ENCODE measurements at regions not wholly inside any gene's neighbourhood (a gene's known extent, or its start where the extent isn't known, plus 50 kb on each side); places are given as distances from the start of the nearest gene placed in this dataset.
"Not testable (repeated sequence)": the region's sequence is repeated elsewhere in the genome, so short reads cannot be mapped to it uniquely, and the experiment has no call there.

DNA sequence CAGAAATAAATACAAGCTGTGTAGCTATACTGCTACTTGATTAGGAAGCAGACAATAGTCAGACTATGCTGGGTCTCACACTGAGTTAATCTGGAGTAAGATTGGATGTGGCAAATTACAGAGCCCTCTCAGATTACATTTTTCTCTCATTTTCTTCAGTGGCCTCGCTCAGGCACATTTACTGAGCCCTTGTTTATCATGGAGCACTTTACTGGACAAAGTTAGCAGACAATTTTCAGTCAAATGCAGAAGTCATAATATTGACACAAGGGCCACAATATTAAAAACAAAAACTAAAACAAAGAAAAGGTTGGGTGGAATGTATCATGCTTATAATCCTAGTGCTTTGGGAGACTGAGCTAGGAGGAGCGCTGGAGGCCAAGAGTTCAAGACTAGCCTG lies 95.0 kb upstream of the MAP3K7 start:
- no peak overlapping the region for H3K4me3 ChIP-seq (ENCODE audit: low read length)
- no peaks in the 10 kb centered on the region for H3K36me3 ChIP-seq (ENCODE audit: control insufficient read depth, insufficient read depth, low read length)
- no peaks in the 10 kb centered on the region for H3K9me3 ChIP-seq (ENCODE audit: control insufficient read depth, insufficient read depth, low read length)
- no CpG with 5 or more reads among the region's 2 CpGs for WGBS (ENCODE audit: insufficient coverage, insufficient read length)
- no peaks in the 10 kb centered on the region for H3K4me1 ChIP-seq (ENCODE audit: control insufficient read depth, insufficient read depth, low read length)
- DNase-seq (ENCODE audit: low read depth, low spot score), result no peak
- no peaks in the 10 kb centered on the region for H3K27me3 ChIP-seq (ENCODE audit: control insufficient read depth, insufficient read depth, low read length)
- no peak overlapping the region for H3K27ac ChIP-seq (ENCODE audit: low read length)

DNA sequence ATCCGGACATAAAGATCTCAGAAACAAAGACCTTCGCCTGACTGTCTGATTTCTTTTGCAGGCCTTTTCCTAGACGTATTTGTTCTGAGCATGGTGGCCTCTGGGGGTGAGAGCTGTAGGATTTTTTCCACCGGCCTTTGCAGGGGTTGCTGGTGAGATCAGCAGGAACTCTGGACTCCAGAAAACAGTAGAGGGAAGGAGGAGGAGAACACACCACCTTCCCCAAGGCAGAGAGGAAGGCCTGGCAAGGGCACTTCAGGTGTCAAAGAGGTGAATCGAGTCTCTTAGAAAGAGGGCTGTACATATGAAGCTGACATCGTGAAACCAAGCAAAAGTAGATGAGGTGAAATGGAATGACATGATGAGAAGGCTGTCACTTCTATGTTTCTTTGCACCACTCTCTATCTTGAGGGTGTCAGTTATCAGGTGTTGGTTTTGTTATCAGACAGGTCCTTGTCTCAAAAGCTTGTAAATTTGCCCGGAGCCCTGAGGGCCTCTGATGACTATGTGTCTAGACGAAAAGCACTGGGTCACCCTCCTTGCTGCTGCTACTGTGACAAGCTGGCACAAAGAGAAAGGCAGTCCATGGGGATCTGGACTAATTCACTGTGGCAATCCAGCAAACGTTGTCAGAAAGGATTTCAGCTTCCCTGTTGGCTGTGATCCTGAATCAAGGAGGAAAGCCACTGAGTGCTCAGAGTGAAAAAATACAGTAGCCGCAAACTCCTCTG lies 91.3 kb upstream of the MAP3K7 start:
- DNase-seq (ENCODE audit: low read depth, low spot score), result no peak
- H3K4me3 ChIP-seq (ENCODE audit: low read length), result no peak overlapping the region
- no CpG with 5 or more reads among the region's 10 CpGs for WGBS (ENCODE audit: insufficient coverage, insufficient read length)
- no peaks in the 10 kb centered on the region for H3K27me3 ChIP-seq (ENCODE audit: control insufficient read depth, insufficient read depth, low read length)
- peaks cover 5% of the 10 kb centered on the region; the same call in 1 of the 2 replicates for H3K4me1 ChIP-seq (ENCODE audit: control insufficient read depth, insufficient read depth, low read length)
- H3K27ac ChIP-seq (ENCODE audit: low read length), result no peak overlapping the region
- H3K36me3 ChIP-seq (ENCODE audit: control insufficient read depth, insufficient read depth, low read length), result no peaks in the 10 kb centered on the region
- no peaks in the 10 kb centered on the region for H3K9me3 ChIP-seq (ENCODE audit: control insufficient read depth, insufficient read depth, low read length)

DNA sequence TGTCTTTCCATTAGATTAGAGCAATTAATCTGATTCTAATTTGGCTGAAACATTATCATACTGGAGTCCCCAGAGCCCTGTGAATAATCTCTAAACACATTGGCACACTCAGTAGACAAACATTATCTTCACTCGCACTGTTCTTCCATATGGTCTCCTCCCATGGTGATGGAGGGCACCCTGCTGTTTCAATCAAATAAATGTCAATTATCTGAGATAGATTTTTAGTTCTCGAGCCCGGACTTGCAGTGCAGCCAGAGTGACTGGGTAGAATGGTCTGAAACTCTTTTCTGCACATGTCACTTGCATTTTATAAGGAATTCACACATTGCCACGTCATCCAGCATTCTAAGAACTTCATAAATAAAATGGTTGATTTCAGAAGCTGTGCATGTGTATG lies 90.6 kb upstream of the MAP3K7 start:
- whole genome bisulfite sequencing (ENCODE audit: insufficient coverage, insufficient read length), result no CpG with 5 or more reads among the region's 4 CpGs
- H3K27me3 ChIP-seq (ENCODE audit: control insufficient read depth, insufficient read depth, low read length), result no peaks in the 10 kb centered on the region
- DNase-seq (ENCODE audit: low read depth, low spot score), result no peak

DNA sequence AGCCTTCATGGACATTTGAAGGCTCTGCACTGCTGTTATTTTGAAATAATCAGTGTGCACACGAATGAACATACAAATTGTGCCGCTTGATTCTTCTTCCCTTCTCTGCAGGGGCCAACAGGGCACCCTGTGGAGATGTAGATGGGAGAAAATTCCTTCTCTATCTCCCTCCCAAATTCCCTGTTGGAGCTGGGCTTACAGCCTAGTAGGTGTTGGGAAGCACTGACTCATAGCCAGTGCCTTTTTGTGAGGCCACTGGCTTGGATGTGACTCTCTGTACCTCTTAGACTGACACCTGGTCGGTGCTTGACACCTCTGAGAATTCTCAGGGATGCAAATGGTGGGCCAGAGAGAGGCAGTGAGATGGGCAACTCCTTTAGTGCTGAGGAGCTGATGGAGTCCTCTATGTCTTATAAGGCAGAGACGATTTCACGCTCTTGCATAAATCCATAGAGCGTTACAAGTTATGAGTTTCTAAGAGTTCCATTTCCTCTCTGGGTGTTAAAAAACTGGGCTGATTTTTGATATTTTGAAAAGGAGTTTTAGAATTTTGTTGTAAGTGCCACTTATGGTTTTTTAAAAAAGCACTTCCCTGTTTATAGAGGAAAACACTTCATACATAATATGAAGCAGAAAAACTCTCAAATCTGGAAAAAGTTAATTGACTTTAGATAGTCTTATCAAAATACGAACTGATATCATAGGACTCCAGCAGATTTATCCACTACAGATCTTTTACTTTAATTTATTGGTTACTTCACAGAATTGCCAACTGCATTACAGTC lies 89.8 kb upstream of the MAP3K7 start:
- Histone ChIP-seq H3K27me3 (ENCODE audit: control insufficient read depth, insufficient read depth, low read length) (no peaks in the 10 kb centered on the region), H3K27ac (ENCODE audit: low read length) (no peak overlapping the region), H3K36me3 (ENCODE audit: control insufficient read depth, insufficient read depth, low read length) (no peaks in the 10 kb centered on the region; the same call in 1 of the 2 replicates), H3K9me3 (ENCODE audit: control insufficient read depth, insufficient read depth, low read length) (no peaks in the 10 kb centered on the region), H3K4me3 (ENCODE audit: low read length) (no peak overlapping the region), H3K4me1 (ENCODE audit: control insufficient read depth, insufficient read depth, low read length) (peaks cover 5% of the 10 kb centered on the region; the same call in 1 of the 2 replicates)
- no CpG with 5 or more reads among the region's 7 CpGs for WGBS (ENCODE audit: insufficient coverage, insufficient read length)
- peak; percentile 70 for DNase-seq (ENCODE audit: low read depth, low spot score)

More for the DNA sequence above, 90.6 kb upstream of the MAP3K7 start:
- Histone ChIP-seq H3K4me3 (ENCODE audit: low read length) (no peak overlapping the region), H3K9me3 (ENCODE audit: control insufficient read depth, insufficient read depth, low read length) (no peaks in the 10 kb centered on the region), H3K36me3 (ENCODE audit: control insufficient read depth, insufficient read depth, low read length) (no peaks in the 10 kb centered on the region; the same call in 1 of the 2 replicates), H3K27ac (ENCODE audit: low read length) (no peak overlapping the region), H3K4me1 (ENCODE audit: control insufficient read depth, insufficient read depth, low read length) (peaks cover 5% of the 10 kb centered on the region; the same call in 1 of the 2 replicates)

DNA sequence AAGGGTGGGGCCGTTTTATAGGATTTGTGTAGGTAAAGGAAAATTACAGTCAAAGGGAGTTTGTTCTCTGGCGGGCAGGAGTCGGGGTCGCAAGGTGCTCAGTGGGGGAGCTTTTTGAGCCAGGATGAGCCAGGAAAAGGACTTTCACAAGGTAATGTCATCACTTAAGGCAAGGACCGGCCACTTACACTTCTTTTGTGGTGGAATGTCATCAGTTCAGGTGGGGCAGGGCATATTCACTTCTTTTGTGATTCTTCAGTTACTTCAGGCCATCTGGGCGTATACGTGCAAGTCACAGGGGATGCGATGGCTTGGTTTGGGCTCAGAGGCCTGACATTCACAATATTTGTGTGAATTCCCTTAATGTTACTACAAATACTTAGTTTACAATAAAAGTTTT lies 88.2 kb upstream of the MAP3K7 start:
- no CpG with 5 or more reads among the region's 8 CpGs for WGBS (ENCODE audit: insufficient coverage, insufficient read length)
- not testable (repeated sequence) for H3K27me3 ChIP-seq (ENCODE audit: control insufficient read depth, insufficient read depth, low read length); H3K27ac ChIP-seq (ENCODE audit: low read length); H3K36me3 ChIP-seq (ENCODE audit: control insufficient read depth, insufficient read depth, low read length); DNase-seq (ENCODE audit: low read depth, low spot score); H3K4me1 ChIP-seq (ENCODE audit: control insufficient read depth, insufficient read depth, low read length); H3K9me3 ChIP-seq (ENCODE audit: control insufficient read depth, insufficient read depth, low read length); H3K4me3 ChIP-seq (ENCODE audit: low read length)

DNA sequence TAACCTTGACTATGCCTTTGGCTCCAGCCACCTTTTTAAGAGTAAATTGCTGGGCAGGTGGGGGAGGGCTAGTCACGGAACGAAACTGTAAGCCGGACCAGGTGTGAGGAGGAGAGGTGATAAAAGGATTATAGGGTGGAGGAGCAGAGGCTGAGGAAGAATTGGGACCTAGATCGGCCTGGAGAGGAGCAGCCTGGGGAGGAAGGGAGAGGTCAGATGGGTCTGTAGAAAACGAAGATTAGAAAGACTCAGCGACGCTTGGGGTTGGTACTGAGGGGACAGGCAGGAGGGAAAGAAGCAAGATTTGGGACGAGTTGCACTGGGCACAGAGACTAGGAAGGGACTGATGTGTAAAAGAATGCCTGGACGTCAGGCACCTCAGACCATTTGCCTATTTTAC lies 87.2 kb upstream of the MAP3K7 start:
- H3K36me3 ChIP-seq (ENCODE audit: control insufficient read depth, insufficient read depth, low read length); H3K27ac ChIP-seq (ENCODE audit: low read length); DNase-seq (ENCODE audit: low read depth, low spot score); H3K9me3 ChIP-seq (ENCODE audit: control insufficient read depth, insufficient read depth, low read length); H3K27me3 ChIP-seq (ENCODE audit: control insufficient read depth, insufficient read depth, low read length); H3K4me1 ChIP-seq (ENCODE audit: control insufficient read depth, insufficient read depth, low read length); H3K4me3 ChIP-seq (ENCODE audit: low read length): not testable (repeated sequence)
- no CpG with 5 or more reads among the region's 9 CpGs for WGBS (ENCODE audit: insufficient coverage, insufficient read length)

DNA sequence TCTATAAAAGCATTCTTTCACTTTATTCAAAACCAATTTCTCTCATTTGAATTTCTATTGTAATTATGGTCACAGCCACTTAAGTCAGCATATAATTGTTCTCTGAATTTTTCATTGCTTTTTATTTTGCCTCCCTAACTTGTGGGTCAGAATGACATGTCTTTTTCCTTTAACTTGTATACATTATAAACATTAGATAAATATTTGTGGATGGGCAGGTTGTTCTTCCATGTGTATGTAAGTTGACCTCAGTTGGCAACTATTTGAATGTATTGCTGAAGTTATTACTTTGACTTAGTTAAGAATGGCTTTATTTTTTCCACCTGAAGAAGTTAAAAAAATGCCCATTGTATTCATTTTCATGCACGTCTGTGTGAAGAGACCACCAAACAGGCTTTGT lies 83.0 kb upstream of the MAP3K7 start:
- WGBS (ENCODE audit: insufficient coverage, insufficient read length), result no CpG with 5 or more reads among the region's 1 CpG

DNA sequence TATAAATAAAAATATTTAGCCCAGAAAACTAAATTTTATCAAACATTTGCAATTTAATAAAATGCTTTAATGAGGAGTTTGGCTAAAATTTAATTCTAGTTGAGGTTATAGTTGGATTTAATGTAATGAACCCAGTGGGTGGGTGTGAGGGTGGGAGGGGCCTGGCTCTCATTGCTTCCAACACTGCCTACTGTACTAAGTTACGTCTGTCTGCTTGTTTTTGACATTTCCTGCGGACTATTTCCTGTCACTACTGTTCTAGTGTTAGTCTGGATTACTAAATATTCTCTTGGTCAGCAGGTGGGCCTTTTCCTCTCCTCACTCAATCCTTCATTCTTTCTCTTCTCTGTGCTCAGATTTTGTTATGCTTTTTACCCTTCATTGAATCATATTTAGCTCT lies 82.5 kb upstream of the MAP3K7 start:
- no CpG with 5 or more reads among the region's 2 CpGs for WGBS (ENCODE audit: insufficient coverage, insufficient read length)
- Histone ChIP-seq H3K4me1 (ENCODE audit: control insufficient read depth, insufficient read depth, low read length) (no peaks in the 10 kb centered on the region; the same call in 1 of the 2 replicates), H3K9me3 (ENCODE audit: control insufficient read depth, insufficient read depth, low read length) (no peaks in the 10 kb centered on the region), H3K4me3 (ENCODE audit: low read length) (no peak overlapping the region), H3K27me3 (ENCODE audit: control insufficient read depth, insufficient read depth, low read length) (no peaks in the 10 kb centered on the region), H3K27ac (ENCODE audit: low read length) (no peak overlapping the region), H3K36me3 (ENCODE audit: control insufficient read depth, insufficient read depth, low read length) (no peaks in the 10 kb centered on the region; the same call in 1 of the 2 replicates)
- no peak for DNase-seq (ENCODE audit: low read depth, low spot score)

More for the DNA sequence above, 83.0 kb upstream of the MAP3K7 start:
- H3K4me1 ChIP-seq (ENCODE audit: control insufficient read depth, insufficient read depth, low read length), result peaks cover 2% of the 10 kb centered on the region; the same call in 1 of the 2 replicates
- no peaks in the 10 kb centered on the region; the same call in 1 of the 2 replicates for H3K36me3 ChIP-seq (ENCODE audit: control insufficient read depth, insufficient read depth, low read length)
- no peaks in the 10 kb centered on the region for H3K27me3 ChIP-seq (ENCODE audit: control insufficient read depth, insufficient read depth, low read length)
- no peak overlapping the region for H3K27ac ChIP-seq (ENCODE audit: low read length)
- no peak for DNase-seq (ENCODE audit: low read depth, low spot score)
- no peaks in the 10 kb centered on the region for H3K9me3 ChIP-seq (ENCODE audit: control insufficient read depth, insufficient read depth, low read length)
- H3K4me3 ChIP-seq (ENCODE audit: low read length), result no peak overlapping the region

DNA sequence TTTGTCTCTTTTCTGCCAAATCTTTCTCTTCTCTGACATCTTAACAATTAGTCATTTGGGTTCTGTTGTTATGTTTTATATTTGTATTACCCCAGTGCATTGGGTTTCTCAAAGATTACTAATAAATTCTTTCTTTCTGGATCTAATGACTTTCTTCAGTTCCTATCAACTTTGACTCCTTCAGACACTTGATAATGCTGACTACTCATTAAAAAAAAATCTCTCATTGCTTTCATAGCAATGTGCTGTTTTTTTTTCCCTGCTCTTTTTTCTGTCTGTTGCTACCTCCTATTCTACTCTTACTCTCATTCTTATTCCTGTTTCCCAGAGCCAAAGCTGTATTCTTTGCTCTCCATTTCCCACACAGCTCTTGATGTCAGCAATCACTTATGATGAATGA lies 81.3 kb upstream of the MAP3K7 start:
- H3K4me1 ChIP-seq (ENCODE audit: control insufficient read depth, insufficient read depth, low read length), result no peaks in the 10 kb centered on the region; the same call in 1 of the 2 replicates
- no peak overlapping the region for H3K27ac ChIP-seq (ENCODE audit: low read length)
- no peaks in the 10 kb centered on the region for H3K27me3 ChIP-seq (ENCODE audit: control insufficient read depth, insufficient read depth, low read length)
- no peak for DNase-seq (ENCODE audit: low read depth, low spot score)
- H3K36me3 ChIP-seq (ENCODE audit: control insufficient read depth, insufficient read depth, low read length), result no peaks in the 10 kb centered on the region; the same call in 1 of the 2 replicates
- H3K9me3 ChIP-seq (ENCODE audit: control insufficient read depth, insufficient read depth, low read length), result no peaks in the 10 kb centered on the region
- H3K4me3 ChIP-seq (ENCODE audit: low read length), result no peak overlapping the region

DNA sequence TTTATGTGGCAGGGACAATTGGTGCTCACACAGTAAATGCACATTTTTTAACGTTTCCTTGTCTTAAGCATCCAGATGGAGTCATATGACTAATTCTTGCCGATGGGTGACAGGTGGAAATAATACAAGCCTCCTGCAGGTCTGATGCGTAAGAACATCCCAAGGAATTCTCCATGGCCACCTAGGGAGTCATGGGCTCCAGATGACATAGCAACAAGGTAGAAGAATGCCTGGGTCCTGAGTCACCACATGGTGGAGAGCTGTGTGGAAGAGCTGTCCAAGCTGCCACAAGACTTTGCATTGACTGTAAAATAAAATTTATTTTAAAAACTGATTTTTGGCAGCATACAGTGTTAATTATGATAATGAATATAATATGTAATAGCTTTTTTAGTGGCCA lies 77.0 kb upstream of the MAP3K7 start:
- WGBS (ENCODE audit: insufficient coverage, insufficient read length), result no CpG with 5 or more reads among the region's 3 CpGs
- no peak for DNase-seq (ENCODE audit: low read depth, low spot score)
- no peaks in the 10 kb centered on the region; the same call in 1 of the 2 replicates for H3K4me1 ChIP-seq (ENCODE audit: control insufficient read depth, insufficient read depth, low read length)
- H3K4me3 ChIP-seq (ENCODE audit: low read length), result no peak overlapping the region
- no peaks in the 10 kb centered on the region for H3K36me3 ChIP-seq (ENCODE audit: control insufficient read depth, insufficient read depth, low read length)
- no peaks in the 10 kb centered on the region for H3K27me3 ChIP-seq (ENCODE audit: control insufficient read depth, insufficient read depth, low read length)
- H3K27ac ChIP-seq (ENCODE audit: low read length), result no peak overlapping the region
- H3K9me3 ChIP-seq (ENCODE audit: control insufficient read depth, insufficient read depth, low read length), result no peaks in the 10 kb centered on the region

All from iPS DF 6.9 (cell line).